ENCODE measurements at regions not wholly inside any gene's neighbourhood (a gene's known extent, or its start where the extent isn't known, plus 50 kb on each side); places are given as distances from the start of the nearest gene placed in this dataset.

DNA sequence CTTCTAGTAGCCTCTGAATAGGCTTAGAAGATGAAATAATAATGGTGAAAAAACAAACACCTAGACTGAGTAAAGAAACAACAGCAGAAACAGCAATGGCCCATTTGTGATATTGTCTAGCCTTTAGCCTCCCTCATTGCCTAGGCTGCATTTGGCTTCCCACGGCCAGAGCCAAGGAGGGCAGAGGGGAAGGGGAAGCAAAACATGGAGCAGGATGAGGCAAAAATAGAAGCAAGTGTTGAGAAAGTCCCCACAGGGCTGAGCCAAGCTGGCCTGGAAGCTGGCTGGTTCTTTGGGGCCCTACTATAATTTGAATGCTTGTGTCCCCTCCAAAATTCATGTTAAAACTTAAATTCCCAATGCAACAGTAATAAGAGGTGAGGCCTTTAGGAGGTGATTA is 60.2 kb upstream of the KSR1 start:
- no peak for DNase-seq

DNA sequence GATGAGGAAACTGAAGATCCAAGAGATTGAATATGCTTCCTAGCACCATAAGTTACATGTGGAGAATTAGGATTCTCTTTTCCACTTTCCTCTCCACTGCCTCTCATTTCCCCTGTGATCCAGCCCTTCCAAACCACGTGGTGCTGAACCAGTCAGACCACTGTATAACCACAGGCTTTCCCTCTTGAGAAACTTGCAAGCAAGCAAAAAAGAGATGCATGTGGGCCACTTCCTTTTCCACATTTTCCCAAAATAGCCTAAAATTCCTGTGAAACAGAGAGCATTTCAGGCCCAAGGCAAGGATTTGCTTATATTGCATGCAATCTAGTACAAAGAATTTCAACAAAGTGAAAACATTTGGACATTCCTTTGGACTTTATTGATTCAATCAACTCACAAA is 59.3 kb upstream of the KSR1 start:
- no peak for DNase-seq

DNA sequence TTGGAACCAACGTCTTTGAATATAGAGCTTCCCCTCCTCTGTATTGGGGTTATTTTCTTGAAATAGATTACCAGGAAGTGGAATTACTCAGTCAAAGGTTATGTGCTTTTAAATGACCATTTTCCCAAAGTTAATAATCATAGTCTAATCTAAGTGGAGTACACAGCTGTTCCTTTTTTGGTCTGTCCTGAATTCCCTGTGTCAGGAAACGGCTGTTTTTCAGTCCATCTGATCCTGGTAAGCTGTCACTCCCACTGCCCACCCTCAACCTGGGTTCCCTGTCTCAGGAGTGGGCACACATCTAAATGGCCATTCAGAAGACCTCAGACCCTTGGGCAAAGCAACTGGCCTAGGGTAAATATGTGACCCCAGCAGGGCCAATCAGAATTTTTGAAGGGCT is 57.6 kb upstream of the KSR1 start:
- DNase-seq = no peak

DNA sequence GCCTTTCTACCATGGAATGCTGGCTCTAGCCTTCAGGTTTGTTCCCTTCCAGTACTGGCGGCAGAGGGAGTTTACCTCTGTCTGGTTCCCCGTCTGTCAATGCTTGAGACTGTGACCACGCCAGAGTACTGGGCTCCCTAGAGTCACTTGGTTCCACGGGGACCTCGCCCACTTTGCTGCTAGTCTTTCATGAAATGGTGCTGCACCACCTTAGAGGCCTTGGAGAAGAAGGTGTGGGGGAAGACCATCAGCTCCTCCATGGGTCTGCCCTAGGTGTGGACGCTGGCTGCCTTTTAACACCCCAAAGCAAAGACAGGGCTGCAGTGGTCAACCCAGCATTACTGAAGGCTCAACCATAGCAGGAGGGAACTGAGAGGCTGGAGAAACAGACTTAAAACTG is 55.3 kb upstream of the KSR1 start:
- DNase-seq = no peak

DNA sequence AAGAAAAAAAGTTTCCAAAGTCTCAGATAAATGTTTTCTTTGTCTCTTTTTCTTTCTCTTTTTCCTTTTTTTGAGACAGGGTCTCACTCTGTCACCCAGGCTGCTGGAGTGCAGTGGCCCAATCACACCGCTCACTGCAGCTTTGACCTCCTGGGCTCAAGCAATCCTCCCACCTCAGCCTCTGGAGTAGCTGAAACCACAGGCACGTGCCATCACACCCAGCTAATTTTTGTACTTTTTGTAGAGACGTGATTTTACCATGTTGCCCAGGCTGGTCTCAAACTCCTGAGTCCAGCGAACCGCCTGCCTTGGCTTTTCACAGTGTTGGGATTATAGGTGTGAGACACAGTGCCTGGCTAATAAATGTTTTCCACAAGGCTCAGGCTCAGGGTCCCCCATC is 53.3 kb upstream of the KSR1 start:
- no peak for DNase-seq

DNA sequence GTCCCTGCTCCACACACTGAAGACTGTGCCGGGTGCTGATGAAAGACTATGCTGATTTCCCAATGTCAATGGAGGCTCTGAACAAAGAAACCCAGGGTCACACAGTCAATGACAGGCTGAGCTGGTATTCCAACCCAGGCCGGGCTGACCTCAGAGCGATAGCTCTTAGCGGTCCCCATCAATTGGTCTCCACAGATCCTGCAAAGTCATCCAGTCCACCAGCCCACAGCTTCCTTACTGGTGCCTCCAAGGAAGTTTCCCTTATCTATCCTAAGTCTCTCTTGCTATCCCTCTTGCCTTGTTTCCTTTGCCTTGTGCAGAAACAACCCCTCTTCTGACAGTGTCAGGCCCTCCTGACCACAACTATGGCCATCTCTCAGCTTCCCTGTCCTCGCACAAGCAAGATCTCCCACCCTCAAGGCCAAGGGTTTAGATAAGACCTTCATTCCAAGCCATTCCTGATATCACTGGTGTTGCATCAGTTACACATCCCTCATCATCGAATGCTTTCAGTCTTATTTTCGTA is 52.7 kb upstream of the KSR1 start:
- no peak for DNase-seq

DNA sequence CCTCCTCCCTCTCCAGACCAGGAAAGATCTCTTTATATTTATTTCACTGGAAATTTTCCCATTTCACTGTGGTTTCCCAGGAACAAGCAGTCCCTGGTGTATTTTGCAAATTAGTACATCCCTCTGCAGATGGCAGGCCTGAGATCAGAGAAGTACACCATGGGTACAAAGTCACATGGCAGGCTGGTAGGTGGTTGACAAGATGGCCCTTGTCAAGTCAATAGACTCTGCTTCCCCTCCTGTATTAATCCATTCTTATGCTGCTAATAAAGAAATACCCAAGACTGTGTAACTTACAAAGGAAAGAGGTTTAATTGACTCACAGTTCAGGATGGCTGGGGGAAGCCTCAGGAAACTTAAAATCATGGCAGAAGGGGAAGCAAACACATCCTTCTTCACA is 51.6 kb upstream of the KSR1 start:
- no peak for DNase-seq

All from stimulated activated CD4-positive, alpha-beta T cell treated with anti-CD3 and anti-CD28 coated beads, Interleukin-1b, Interleukin-23, amount 100 ng/mL, for 48 hours (primary cell).